ENCODE measurements at regions not wholly inside any gene's neighbourhood (a gene's known extent, or its start where the extent isn't known, plus 50 kb on each side); places are given as distances from the start of the nearest gene placed in this dataset.

DNA sequence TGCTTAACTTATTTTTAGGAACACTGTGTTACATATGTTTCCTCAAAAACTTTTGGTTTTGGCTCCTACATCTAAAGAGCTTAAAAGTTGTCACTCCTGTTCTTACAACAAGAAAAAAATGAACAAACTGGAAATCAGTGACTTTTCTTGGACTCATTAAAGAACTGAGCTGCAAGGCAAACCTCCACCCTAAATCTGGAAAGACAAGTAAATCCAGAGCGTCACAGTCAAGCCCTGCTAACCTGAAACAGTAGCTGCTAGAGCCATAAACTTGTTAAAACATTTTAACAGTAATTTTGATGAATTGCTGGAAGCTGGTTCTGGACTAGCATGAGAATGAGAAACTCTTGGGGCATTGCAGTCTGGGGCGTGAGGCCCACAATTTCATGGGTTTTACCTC, 350.5 kb upstream of the COL8A1 start:
- Histone ChIP-seq H3K4me1 (ENCODE audit: insufficient read depth, low read length) (no peaks in the 10 kb centered on the region), H3K14ac (ENCODE audit: insufficient read depth, low read length) (no peak overlapping the region), H2BK120ac (ENCODE audit: low read depth, low read length, poor library complexity, severe bottlenecking) (no peak overlapping the region), H3K23ac (ENCODE audit: insufficient read length, low read depth, low read length) (no peak overlapping the region), H3K4ac (ENCODE audit: low read depth, low read length) (no peak overlapping the region), H2AFZ (ENCODE audit: low read length) (no peak overlapping the region), H4K20me1 (ENCODE audit: control insufficient read depth, insufficient read depth, insufficient read length) (no peaks in the 10 kb centered on the region), H2BK15ac (ENCODE audit: low read depth, low read length) (no peak overlapping the region), H3K79me1 (ENCODE audit: insufficient read depth, low read depth, low read length, poor library complexity, severe bottlenecking) (no peaks in the 10 kb centered on the region), H4K5ac (ENCODE audit: insufficient read length, low read depth, low read length) (no peak overlapping the region), H4K8ac (replicated peaks; ENCODE audit: insufficient read length, low read depth, low read length) (no peak overlapping the region), H3K79me2 (ENCODE audit: insufficient read depth, low read length) (no peaks in the 10 kb centered on the region), H2BK5ac (ENCODE audit: insufficient read length, low read length) (no peak overlapping the region), H3K9ac (ENCODE audit: extremely low read depth, insufficient read length, low read length) (no peak overlapping the region), H3K9me3 (ENCODE audit: control insufficient read depth, low read depth, low read length) (no peaks in the 10 kb centered on the region), H3K27ac (ENCODE audit: insufficient read length, low read depth, low read length) (no peak overlapping the region), H3K23me2 (ENCODE audit: insufficient read length, low read depth, low read length, poor library complexity, severe bottlenecking) (no peaks in the 10 kb centered on the region), H3K4me2 (ENCODE audit: insufficient read depth, insufficient read length, low read length) (no peak overlapping the region), H3T11ph (ENCODE audit: low read length) (no peak overlapping the region), H3K56ac (ENCODE audit: insufficient read length, low read depth, low read length) (no peak overlapping the region), H3K27me3 (ENCODE audit: insufficient read depth, low read length) (no peaks in the 10 kb centered on the region), H2BK12ac (ENCODE audit: insufficient read length, low read depth, low read length) (no peak overlapping the region), H2AK5ac (ENCODE audit: insufficient read length, low read length) (no peak overlapping the region), H2BK20ac (ENCODE audit: low read depth, low read length, poor library complexity, severe bottlenecking) (no peak overlapping the region), H4K91ac (ENCODE audit: insufficient read length, low read depth, low read length) (no peak overlapping the region), H3K18ac (ENCODE audit: insufficient read length, low read depth, low read length) (no peak overlapping the region)
- Mint-ChIP-seq H3K36me3 (ENCODE audit: insufficient read depth in 1 of 3, low read depth in 3 of 3) (peaks cover 3 to 5% (median 3%) of the 10 kb centered on the region in 3 experiments; a peak in 5 of 7 replicates), H3K27ac (no peak overlapping the region), H3K27me3 (ENCODE audit: low read depth) (no peaks in the 10 kb centered on the region), H3K4me1 (no peaks in the 10 kb centered on the region), H3K9me3 (peaks cover 6% of the 10 kb centered on the region in 2 experiments; a peak in 4 of 5 replicates), H3K4me3 (no peak overlapping the region)
- WGBS (ENCODE audit: extremely low coverage, insufficient read length, low lambda C conversion rate), result no CpG with 5 or more reads among the region's 2 CpGs
- no peak for TF ChIP-seq CTCF (conservative IDR thresholded peaks at IDR 0.05)
- DNase-seq, result no peak
